MM.1S (cell line): ENCODE measurements at regions not wholly inside any gene's neighbourhood (a gene's known extent, or its start where the extent isn't known, plus 50 kb on each side); places are given as distances from the start of the nearest gene placed in this dataset.

Experiments used
- DNase-seq: peaks from one replicate; pipeline ENCODE4 v3.0.0-alpha.2; 2015
- H2AFZ ChIP-seq: fragments of 300-600 bp; sonication (generic); 2 replicates; pipeline ENCODE4 v1.6.0; 2016; ENCODE audit warnings: antibody characterized with exemption, low read length
- H3F3A ChIP-seq: fragments of 300-600 bp; sonication (generic); 2 replicates; pipeline ENCODE4 v1.6.1; 2016; ENCODE audit warnings: mild to moderate bottlenecking, antibody characterized with exemption, low read length, moderate library complexity, mixed read lengths; ENCODE audit not compliant: insufficient read depth
- H3K27ac ChIP-seq: fragments of 300-600 bp; sonication (generic); 2 replicates; pipeline ENCODE4 v1.5.1; 2016; ENCODE audit warnings: mild to moderate bottlenecking, low read length
- H3K27me3 ChIP-seq: fragments of 300-600 bp; sonication (generic); replicated peaks from 2 replicates; pipeline ENCODE4 v1.6.0; 2016; ENCODE audit warnings: low read length; ENCODE audit not compliant: insufficient read depth
- H3K36me3 ChIP-seq: fragments of 300-600 bp; sonication (generic); replicated peaks from 2 replicates; pipeline ENCODE4 v1.6.1; 2016; ENCODE audit warnings: mild to moderate bottlenecking, low read length, mixed read lengths; ENCODE audit not compliant: insufficient read depth
- H3K4me1 ChIP-seq: fragments of 300-600 bp; sonication (generic); 2 replicates; pipeline ENCODE4 v1.6.1; 2016; ENCODE audit warnings: low read length, mixed read lengths
- H3K4me2 ChIP-seq: fragments of 300-600 bp; sonication (generic); 2 replicates; pipeline ENCODE4 v1.6.0; 2016; ENCODE audit warnings: low read depth, low read length
- H3K4me3 ChIP-seq: fragments of 300-600 bp; sonication (generic); 2 replicates; pipeline ENCODE4 v1.5.1; 2016; ENCODE audit warnings: low read length, mixed read lengths
- H3K79me2 ChIP-seq: fragments of 300-600 bp; sonication (generic); 2 replicates; pipeline ENCODE4 v1.6.1; 2016; ENCODE audit warnings: mixed run types, low read length, mixed read lengths
- H3K9ac ChIP-seq: fragments of 300-600 bp; sonication (generic); 2 replicates; pipeline ENCODE4 v1.6.1; 2016; ENCODE audit warnings: low read length, mixed read lengths
- H3K9me2 ChIP-seq: fragments of 300-600 bp; sonication (generic); replicated peaks from 2 replicates; pipeline ENCODE4 v1.6.1; 2016; ENCODE audit warnings: mild to moderate bottlenecking, low read length, mixed read lengths; ENCODE audit not compliant: insufficient read depth
- H3K9me3 ChIP-seq: fragments of 300-600 bp; sonication (generic); replicated peaks from 2 replicates; pipeline ENCODE4 v1.6.1; 2016; ENCODE audit warnings: mild to moderate bottlenecking, low read length, mixed read lengths; ENCODE audit not compliant: insufficient read depth
- H4K20me1 ChIP-seq: fragments of 300-600 bp; sonication (generic); 2 replicates; pipeline ENCODE4 v1.6.1; 2016; ENCODE audit warnings: mild to moderate bottlenecking, low read length, moderate library complexity, mixed read lengths; ENCODE audit not compliant: insufficient read depth
- CTCF ChIP-seq: fragments of 300-600 bp; sonication (generic); IDR thresholded peaks from 2 replicates; pipeline ENCODE4 v1.5.1; 2016; ENCODE audit warnings: antibody characterized with exemption, low read length, mixed read lengths
- EZH2 ChIP-seq: fragments of 300-600 bp; sonication (generic); optimal IDR thresholded peaks from 2 replicates; pipeline ENCODE3; 2017; ENCODE audit warnings: low read depth, mild to moderate bottlenecking, antibody characterized with exemption, low read length, mixed read lengths
- EZH2phosphoT487 ChIP-seq: fragments of 300-600 bp; sonication (generic); IDR thresholded peaks from 2 replicates; pipeline ENCODE4 v1.6.1; 2018; ENCODE audit warnings: antibody characterized with exemption, low read length

GRCh38 chr16:51845586-51846305 lies 694.7 kb upstream of the SALL1 start:
- no peak overlapping the region for H3K27ac ChIP-seq
- H3K9me3 ChIP-seq: no peaks in the 10 kb centered on the region
- H3K4me1 ChIP-seq: no peaks in the 10 kb centered on the region
- H3F3A ChIP-seq: no peaks in the 10 kb centered on the region
- H2AFZ ChIP-seq: no peak overlapping the region
- no peaks in the 10 kb centered on the region for H3K79me2 ChIP-seq
- no peaks in the 10 kb centered on the region for H3K36me3 ChIP-seq
- DNase-seq: no peak
- H4K20me1 ChIP-seq: no peaks in the 10 kb centered on the region
- no peaks in the 10 kb centered on the region for H3K27me3 ChIP-seq
- TF ChIP-seq EZH2phosphoT487: no peak
- no peak for TF ChIP-seq CTCF
- no peak for TF ChIP-seq EZH2
- no peak overlapping the region for H3K9ac ChIP-seq
- no peak overlapping the region for H3K4me3 ChIP-seq
- no peak overlapping the region for H3K4me2 ChIP-seq
- H3K9me2 ChIP-seq: no peaks in the 10 kb centered on the region

- no peak overlapping the region for H3K4me2 ChIP-seq
- H3K36me3 ChIP-seq: no peaks in the 10 kb centered on the region
- no peaks in the 10 kb centered on the region for H3K79me2 ChIP-seq
- no peaks in the 10 kb centered on the region for H4K20me1 ChIP-seq
- no peaks in the 10 kb centered on the region for H3K9me3 ChIP-seq
- H2AFZ ChIP-seq: no peak overlapping the region
- no peaks in the 10 kb centered on the region for H3K27me3 ChIP-seq
- no peak for DNase-seq
- no peaks in the 10 kb centered on the region for H3F3A ChIP-seq
- no peaks in the 10 kb centered on the region for H3K9me2 ChIP-seq
- H3K27ac ChIP-seq: no peak overlapping the region
- H3K9ac ChIP-seq: no peak overlapping the region
- H3K4me3 ChIP-seq: no peak overlapping the region
- TF ChIP-seq EZH2phosphoT487 (no peak), EZH2 (no peak), CTCF (no peak)
- H3K4me1 ChIP-seq: no peaks in the 10 kb centered on the region
Measured at GRCh38 chr16:51839727-51840462, 688.8 kb upstream of the SALL1 start.

GRCh38 chr16:51834794-51835193 lies 683.7 kb upstream of the SALL1 start:
- Histone ChIP-seq H2AFZ (no peak overlapping the region), H3K27ac (no peak overlapping the region), H3K79me2 (no peaks in the 10 kb centered on the region), H3F3A (no peaks in the 10 kb centered on the region), H3K4me3 (no peak overlapping the region), H3K27me3 (no peaks in the 10 kb centered on the region), H3K9me2 (no peaks in the 10 kb centered on the region), H3K4me2 (no peak overlapping the region), H4K20me1 (no peaks in the 10 kb centered on the region), H3K9ac (no peak overlapping the region), H3K36me3 (no peaks in the 10 kb centered on the region), H3K9me3 (no peaks in the 10 kb centered on the region), H3K4me1 (no peaks in the 10 kb centered on the region)
- DNase-seq: no peak
- no peak for TF ChIP-seq CTCF
- no peak for TF ChIP-seq EZH2phosphoT487
- no peak for TF ChIP-seq EZH2
